Left lung (tissue), 4 donors: ENCODE measurements at regions not wholly inside any gene's neighbourhood (a gene's known extent, or its start where the extent isn't known, plus 50 kb on each side); places are given as distances from the start of the nearest gene placed in this dataset.

ENCODE experiments used
- ATAC-seq: fragments of 200-7000 bp; cut with Tn5 transposase; one replicate; pipeline ENCODE4 v1.9.1; 2020; ENCODE audit warnings: moderate library complexity
- DNase-seq, 4 donors: peaks; one replicate each; pipeline ENCODE4 v3.0.0-alpha.2; 2013 to 2020
- H3K27ac ChIP-seq, 2 donors: fragments of 200-600 bp; sonication (generic) in 1 of 2; one replicate each; pipeline versions ENCODE4 v1.5.0 to v1.8.0; 2020 to 2021
- H3K27me3 ChIP-seq, 2 donors: fragments of 200-600 bp; sonication (generic) in 1 of 2; one replicate each; pipeline versions ENCODE4 v1.5.0 to v1.8.0; 2020 to 2021
- H3K36me3 ChIP-seq, 2 donors: fragments of 200-600 bp; sonication (generic) in 1 of 2; one replicate each; pipeline versions ENCODE4 v1.5.0 to v1.8.0; 2020 to 2021
- H3K4me1 ChIP-seq, 2 donors: fragments of 200-600 bp; one replicate each; pipeline ENCODE4 v1.8.0; 2021
- H3K4me3 ChIP-seq, 2 donors: fragments of 200-600 bp; sonication (generic) in 1 of 2; one replicate each; pipeline versions ENCODE4 v1.5.0 to v1.8.0; 2020 to 2021; ENCODE audit warnings: mild to moderate bottlenecking in 1 of 2
- H3K9me3 ChIP-seq, 2 donors: fragments of 200-600 bp; sonication (generic) in 1 of 2; one replicate each; pipeline versions ENCODE4 v1.5.0 to v1.8.0; 2020 to 2021
- intact Hi-C, 2 donors: fragments of 100-400 bp; cut with DNase I; formaldehyde crosslinking; loops; one replicate each; pipeline versions ENCODE4 v1.11.2 to v1.14.2; 2022
- TF ChIP-seq, protein P1 (sequence below), 2 donors: fragments of 200-600 bp; sonication (generic) in 1 of 2; IDR thresholded peaks; one replicate each; pipeline versions ENCODE4 v1.5.0 to v1.8.0; 2021; ENCODE audit warnings: antibody characterized with exemption in 2 of 2
- donor health status: DM: no; HTN: yes; CAD: no.
- donor health status: DM: no; HTN: no; CAD: no.

DNA sequence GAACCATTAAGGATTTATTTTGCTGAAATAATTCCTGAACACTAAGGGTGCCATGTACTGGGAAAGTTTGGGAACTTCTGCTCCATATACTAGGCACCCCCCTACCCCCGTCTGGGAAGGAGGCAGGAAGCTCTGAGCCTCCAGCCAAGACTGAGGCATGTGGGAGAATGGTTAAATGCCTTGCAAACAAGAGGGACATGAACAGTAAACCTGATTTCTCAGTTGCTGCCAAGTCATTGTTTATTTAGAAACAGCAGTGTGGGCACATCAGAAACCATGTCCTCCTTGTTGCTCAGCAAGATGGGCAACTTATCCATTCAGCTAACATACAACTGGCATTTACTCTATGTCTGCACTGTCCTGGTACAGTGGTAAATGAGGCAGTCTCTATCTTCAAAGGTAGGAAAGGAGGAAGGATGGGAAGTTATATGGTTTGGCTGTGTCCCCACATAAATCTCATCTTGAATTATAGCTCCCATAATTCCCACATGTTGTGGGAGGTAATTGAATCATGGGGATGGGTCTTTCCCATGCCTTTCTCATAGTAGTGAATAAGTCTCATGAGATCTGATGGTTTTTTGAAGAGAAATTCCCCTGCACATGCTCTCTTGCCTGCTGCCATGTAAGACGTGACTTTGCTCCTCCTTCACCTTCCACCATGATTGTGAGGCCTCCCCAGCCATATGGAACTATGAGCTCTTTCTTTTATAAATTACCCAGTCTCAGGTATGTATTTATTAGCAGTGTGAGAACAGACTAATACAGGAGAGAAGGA, 459.1 kb downstream of the MIAT start:
- ATAC-seq: no peak
- Histone ChIP-seq H3K4me3 (no peak overlapping the region), H3K4me1 (peaks cover 4 to 12% of the 10 kb centered on the region in 2 donors), H3K27ac (no peak overlapping the region), H3K9me3 (peaks cover 0 to 3% of the 10 kb centered on the region in 2 donors), H3K27me3 (no peaks in the 10 kb centered on the region), H3K36me3 (no peaks in the 10 kb centered on the region)
- TF ChIP-seq, protein P1, sequence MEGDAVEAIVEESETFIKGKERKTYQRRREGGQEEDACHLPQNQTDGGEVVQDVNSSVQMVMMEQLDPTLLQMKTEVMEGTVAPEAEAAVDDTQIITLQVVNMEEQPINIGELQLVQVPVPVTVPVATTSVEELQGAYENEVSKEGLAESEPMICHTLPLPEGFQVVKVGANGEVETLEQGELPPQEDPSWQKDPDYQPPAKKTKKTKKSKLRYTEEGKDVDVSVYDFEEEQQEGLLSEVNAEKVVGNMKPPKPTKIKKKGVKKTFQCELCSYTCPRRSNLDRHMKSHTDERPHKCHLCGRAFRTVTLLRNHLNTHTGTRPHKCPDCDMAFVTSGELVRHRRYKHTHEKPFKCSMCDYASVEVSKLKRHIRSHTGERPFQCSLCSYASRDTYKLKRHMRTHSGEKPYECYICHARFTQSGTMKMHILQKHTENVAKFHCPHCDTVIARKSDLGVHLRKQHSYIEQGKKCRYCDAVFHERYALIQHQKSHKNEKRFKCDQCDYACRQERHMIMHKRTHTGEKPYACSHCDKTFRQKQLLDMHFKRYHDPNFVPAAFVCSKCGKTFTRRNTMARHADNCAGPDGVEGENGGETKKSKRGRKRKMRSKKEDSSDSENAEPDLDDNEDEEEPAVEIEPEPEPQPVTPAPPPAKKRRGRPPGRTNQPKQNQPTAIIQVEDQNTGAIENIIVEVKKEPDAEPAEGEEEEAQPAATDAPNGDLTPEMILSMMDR (IDR thresholded peaks at IDR 0.05): no peak
- no peak for DNase-seq
- intact Hi-C loops: no loop called here

DNA sequence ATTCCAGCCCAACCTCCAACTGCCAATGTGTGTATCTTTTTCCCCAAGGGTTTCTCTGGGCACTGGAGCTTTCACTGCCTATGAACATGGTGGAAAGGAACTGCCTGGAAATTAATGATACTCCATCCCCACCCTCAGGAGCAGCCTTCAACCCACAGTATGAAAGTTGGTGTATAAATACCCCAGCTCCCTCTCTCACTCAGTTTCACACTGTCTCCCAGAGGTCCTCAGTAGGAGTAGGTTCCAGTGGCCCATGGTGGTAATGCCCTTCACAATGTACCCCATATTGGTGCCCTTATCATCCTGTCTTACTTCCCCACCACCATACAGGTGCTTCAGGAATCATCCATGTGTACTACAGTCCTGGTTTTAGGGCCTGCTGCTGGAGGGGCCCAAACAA, 462.6 kb downstream of the MIAT start:
- no peak for DNase-seq
- no peak overlapping the region for H3K4me3 ChIP-seq
- H3K27me3 ChIP-seq: no peaks in the 10 kb centered on the region
- H3K36me3 ChIP-seq: no peaks in the 10 kb centered on the region
- intact Hi-C loops: no loop called here
- no peak for ATAC-seq
- peaks cover 0 to 3% of the 10 kb centered on the region in 2 donors for H3K9me3 ChIP-seq
- H3K27ac ChIP-seq: no peak overlapping the region
- peaks cover 4 to 6% of the 10 kb centered on the region in 2 donors for H3K4me1 ChIP-seq
- TF ChIP-seq, protein P1 (IDR thresholded peaks at IDR 0.05): no peak

DNA sequence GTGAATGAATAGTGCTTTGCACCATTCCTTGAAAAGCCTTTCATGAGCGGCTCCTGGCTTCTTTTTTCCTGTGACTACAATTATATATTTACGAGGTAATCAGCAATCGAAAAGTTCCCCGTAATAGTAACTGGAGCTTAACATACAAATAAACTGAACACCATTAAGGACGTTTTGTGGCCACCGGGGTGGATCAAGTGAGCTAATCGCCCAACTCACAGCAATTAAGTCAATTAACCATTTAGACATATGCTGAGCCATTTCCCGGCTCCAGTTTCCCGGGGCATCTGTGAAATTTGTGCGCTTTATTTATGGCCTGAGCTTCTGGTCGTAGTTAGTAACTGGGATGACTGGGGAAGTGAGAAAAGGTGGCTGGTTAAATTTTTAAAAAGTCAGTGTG, 465.2 kb downstream of the MIAT start:
- H3K27ac ChIP-seq: no peak overlapping the region
- TF ChIP-seq, protein P1 (IDR thresholded peaks at IDR 0.05): no peak
- H3K36me3 ChIP-seq: no peaks in the 10 kb centered on the region
- H3K9me3 ChIP-seq: peaks cover 0 to 3% of the 10 kb centered on the region in 2 donors
- H3K27me3 ChIP-seq: peaks cover 0 to under 1% of the 10 kb centered on the region in 2 donors
- ATAC-seq: no peak
- DNase-seq: no peak
- peaks cover 4 to 6% of the 10 kb centered on the region in 2 donors for H3K4me1 ChIP-seq
- intact Hi-C loops: no loop called here
- H3K4me3 ChIP-seq: no peak overlapping the region

DNA sequence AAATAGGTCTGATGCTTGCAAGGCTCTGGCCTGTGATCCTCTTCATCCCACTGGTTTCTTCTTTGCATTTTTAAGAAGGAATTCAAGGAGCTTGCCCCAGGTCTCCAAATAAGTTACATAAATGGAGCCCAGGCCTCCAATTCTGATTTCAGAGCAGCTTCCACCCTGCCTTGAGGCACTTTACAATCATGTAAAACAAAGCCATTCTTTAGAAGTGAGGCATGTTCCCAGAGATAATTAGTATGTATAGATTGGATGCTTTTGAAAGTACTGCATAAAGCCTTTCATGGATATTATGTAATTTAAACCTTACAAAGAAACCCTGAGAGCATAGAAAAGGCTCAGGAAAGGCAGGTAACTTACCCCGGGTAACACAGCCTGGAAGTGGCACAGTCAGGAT, 466.5 kb downstream of the MIAT start:
- H3K4me3 ChIP-seq: no peak overlapping the region
- no peaks in the 10 kb centered on the region for H3K36me3 ChIP-seq
- no peak for DNase-seq
- H3K9me3 ChIP-seq: peaks cover 0 to 3% of the 10 kb centered on the region in 2 donors
- H3K27me3 ChIP-seq: peaks cover 0 to 13% of the 10 kb centered on the region in 2 donors
- TF ChIP-seq, protein P1 (IDR thresholded peaks at IDR 0.05): no peak
- no peak for ATAC-seq
- H3K27ac ChIP-seq: peak overlapping the region in 1 of 2 donors; percentile 47
- intact Hi-C loops: no loop called here
- H3K4me1 ChIP-seq: peaks cover 4 to 13% of the 10 kb centered on the region in 2 donors

DNA sequence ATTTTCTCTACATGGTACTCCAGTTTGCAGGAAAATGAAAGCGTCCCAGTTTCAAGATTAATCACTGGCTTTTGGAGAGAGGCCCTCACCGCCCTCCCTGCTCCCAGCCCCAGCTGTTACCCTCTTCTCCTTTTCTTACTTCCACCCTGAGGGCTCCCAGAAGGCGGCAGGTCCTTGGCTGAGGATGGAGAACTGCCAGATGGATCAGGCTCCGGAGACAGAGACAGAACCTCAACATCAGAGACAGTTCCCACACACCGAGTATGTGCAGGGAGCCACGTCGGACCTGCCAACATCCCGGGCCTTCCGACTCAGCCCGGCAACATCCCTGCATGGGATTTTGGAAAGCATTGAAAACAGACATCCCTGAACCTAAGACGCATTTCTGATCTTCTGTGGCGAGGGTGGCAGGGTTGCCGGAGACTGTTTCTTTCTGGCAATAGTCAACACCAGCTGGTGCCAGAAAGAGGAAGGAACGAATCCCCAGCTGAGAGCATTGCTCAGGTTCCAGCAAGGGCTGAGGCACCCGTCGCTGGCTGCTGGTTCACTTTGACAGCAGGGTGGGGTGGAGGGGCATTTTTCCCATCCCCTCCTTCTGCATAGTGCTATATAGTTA, 467.1 kb downstream of the MIAT start:
- peaks cover 0 to 14% of the 10 kb centered on the region in 2 donors for H3K27me3 ChIP-seq
- no peak overlapping the region for H3K4me3 ChIP-seq
- H3K4me1 ChIP-seq: peaks cover 4 to 14% of the 10 kb centered on the region in 2 donors
- ATAC-seq (peak; percentile 68), DNase-seq (no peak)
- H3K27ac ChIP-seq: peak overlapping the region in 1 of 2 donors; percentile 47
- intact Hi-C loops: no loop called here
- peaks cover 0 to 3% of the 10 kb centered on the region in 2 donors for H3K9me3 ChIP-seq
- H3K36me3 ChIP-seq: no peaks in the 10 kb centered on the region
- TF ChIP-seq, protein P1 (IDR thresholded peaks at IDR 0.05): no peak
